HG02763 (cell line): ENCODE measurements at regions not wholly inside any gene's neighbourhood (a gene's known extent, or its start where the extent isn't known, plus 50 kb on each side); places are given as distances from the start of the nearest gene placed in this dataset.
"Not testable (repeated sequence)": the region's sequence is repeated elsewhere in the genome, so short reads cannot be mapped to it uniquely, and the experiment has no call there.

Experiments
- ATAC-seq: cut with Tn5 transposase; IDR thresholded peaks from one replicate; pipeline ENCODE4 v1.9.1; 2021; ENCODE audit warnings: mild to moderate bottlenecking, moderate library complexity; ENCODE audit not compliant: unreplicated experiment

DNA sequence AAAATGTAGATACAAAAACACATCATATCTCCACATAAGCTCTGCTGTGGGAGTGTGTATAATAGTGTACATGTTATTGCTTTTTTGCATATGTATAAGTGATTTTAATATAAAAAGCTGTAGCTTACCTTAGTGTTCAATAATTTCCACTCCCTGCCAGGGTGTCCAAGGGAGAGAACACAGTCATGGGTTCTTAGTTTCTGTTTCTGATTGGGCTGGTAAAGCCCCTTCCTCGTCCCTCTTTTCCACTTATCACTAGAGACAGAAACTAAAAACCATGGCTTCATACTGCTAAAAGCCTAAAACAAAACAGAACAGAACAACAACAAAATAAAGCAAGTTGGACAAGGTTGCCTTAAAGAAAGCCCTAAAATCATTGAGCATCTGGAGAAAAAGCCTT lies 74.4 kb upstream of the S1PR3 start:
- ATAC-seq = no peak

DNA sequence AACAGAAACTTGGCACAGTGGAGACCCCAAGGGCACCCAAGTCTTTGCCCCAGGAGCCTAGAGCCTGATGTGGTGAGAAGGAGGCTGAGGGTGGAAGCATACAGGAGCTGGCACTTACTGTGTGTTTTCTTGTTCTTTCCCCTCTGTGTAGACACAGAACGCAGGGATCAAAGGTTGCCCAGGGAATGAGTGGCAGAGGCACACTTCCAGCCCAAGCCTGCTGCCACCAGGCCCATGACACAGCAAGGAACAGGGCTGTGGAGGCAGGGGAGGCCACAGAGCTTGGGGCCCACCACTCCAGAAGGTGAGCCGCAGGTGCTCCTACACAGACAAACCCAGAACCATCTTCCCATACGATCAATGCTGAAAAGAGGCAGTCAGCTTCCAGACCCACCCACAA lies 73.9 kb upstream of the S1PR3 start:
- no peak for ATAC-seq

DNA sequence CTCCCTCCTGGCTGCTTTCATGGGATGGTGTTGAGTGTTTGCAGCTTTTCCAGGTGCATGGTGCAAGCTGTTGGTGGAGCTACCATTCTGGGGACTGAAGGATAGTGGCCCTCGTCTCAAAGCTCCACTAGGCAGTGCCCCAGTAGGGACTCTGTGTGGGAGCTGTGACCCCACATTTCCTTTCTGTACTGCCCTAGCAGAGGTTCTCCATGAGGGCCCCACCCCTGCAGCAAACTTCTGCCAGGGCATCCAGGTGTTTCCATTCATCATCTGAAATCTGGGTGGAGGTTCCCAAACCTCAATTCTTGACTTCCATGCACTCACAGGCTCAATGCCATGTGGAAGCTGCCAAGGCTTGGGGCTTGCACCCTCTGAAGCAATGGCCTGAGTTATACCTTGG lies 72.7 kb upstream of the S1PR3 start:
- ATAC-seq = not testable (repeated sequence)

DNA sequence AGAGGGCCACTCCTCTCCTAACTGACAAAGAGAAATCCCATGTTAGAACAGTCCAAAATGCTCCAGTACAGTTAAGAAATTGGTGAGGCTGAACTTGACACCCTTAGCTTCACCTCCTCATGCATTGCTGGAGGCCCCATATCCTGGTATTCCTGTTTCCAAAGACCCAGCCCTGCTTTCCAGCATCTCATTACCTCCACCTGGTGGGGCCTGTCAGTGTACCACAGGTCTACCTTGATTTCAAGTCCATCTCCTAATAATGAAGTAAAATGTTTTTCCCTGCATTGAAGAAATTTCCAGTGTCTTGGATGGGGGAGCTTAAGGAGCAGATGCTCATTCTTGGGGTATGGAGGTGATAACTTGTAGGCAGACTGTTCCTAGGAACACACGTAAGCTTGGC lies 70.6 kb upstream of the S1PR3 start:
- ATAC-seq = no peak

DNA sequence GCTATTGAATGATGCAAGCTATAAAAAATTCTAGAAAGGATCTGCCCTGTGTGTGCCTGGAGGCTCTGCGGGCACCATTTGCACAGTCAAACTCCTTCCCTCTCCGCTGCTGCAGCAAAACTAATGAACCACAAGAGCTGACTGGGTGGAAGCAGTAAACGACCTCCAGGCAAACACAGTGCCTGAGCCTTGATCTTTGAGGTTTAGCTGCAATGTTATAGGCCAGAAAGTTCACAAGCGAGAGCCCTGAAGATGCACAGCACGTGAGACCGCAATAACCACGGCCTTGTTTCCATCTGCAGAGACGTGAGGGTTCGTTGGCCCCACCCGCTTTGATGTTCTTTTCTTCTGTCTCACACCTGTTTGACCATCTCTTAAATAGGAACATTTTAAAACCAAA lies 69.2 kb upstream of the S1PR3 start:
- ATAC-seq = no peak

DNA sequence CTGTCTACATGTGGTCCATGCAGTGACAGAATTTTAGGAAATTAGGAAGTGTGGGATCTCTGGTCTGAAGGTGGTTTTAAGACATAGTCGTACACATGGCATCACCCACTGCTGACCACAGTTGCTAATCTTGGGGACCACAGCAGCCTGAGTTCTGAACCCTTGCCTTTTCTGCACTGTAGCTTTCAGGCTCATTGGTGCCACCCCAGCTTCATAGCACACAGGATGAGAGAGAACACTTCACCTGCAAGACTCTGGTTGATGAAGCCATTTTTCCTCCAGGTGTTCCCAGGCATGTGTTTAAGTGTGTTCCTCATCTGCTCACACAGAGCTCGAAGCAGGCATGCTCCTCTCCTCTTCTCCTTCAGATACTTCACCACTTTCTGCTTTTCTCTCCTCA lies 68.2 kb upstream of the S1PR3 start:
- no peak for ATAC-seq

DNA sequence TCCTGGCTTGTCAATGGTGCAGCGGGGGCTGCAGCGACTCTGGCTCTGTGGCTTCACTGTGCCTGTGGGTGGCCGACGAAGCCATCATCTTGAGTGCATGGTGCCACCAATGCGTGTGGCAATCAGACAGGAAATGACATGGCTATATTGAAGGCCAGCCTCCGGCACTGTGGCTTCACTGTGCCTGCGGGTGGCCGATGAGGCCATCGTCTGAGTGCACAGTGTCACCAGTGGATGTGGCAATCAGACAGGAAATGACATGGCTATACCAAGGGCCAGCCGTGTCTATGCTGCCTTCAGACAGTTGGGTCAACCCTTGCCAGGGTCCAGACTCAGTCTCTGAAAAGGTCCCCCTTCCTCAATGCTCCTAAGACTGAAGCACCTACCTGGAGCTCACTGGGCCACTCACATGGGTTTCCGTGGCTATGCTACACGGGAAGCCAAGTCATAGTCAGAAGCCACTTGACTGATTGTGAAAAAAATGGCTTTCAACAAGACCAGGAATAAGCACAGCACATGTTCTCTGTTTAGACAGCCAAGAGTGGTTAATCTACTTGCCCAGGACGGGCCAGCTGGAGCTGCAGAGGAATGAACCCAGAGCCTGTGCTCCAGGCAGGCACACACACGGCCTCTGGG lies 67.5 kb upstream of the S1PR3 start:
- no peak for ATAC-seq

DNA sequence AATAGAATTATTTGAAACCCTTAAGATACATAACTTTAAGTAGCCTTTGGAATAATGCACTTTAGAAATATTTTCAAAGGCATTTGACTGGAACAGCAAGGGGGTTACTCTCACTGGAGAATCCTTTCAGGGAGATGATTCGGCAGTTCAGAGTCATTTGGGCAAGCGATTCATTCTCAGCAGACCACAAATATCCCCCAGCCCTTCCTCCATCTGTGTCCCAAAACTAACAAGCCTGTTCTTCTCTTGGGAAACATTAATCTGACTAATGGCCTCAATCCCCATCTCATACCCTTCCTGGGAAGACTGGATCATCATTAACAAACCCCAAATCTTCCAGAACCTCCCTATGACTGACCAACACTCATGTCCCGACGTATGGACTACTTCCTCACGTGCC lies 65.8 kb upstream of the S1PR3 start:
- no peak for ATAC-seq

DNA sequence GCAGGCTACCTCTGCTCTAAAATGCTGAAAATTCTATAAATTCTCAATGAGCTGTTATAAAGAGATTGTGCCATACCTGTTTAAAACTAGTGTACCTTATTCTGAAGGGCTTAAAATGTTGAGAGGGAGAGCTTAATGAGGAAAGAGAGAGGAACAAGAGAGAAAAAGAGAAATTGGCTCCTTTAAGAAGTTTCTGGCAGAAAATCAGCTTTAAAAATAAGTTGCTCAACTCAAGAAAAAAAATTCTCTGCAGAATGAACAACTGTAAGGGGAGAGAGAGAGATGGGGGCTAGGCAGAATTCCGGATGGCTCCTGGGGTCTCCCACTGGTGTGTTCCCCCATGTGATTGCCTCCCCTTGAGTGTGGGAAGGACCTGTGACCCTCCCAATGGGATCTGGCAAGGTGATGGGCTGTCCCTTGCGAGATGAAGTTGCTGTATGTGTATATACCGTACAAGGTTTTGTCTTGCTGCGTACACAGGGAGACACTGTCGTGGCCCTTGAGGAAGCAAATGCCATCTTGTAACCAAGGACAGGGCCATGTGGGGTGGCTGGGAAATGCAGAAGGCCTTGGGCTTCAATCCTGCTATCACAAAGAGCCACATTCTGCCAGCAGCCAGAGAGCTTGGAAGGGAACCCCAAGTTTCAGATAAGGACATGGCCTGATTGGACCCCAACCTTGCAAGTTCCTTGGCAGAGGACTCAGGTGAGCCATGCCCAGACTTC lies 64.3 kb upstream of the S1PR3 start:
- ATAC-seq = no peak

DNA sequence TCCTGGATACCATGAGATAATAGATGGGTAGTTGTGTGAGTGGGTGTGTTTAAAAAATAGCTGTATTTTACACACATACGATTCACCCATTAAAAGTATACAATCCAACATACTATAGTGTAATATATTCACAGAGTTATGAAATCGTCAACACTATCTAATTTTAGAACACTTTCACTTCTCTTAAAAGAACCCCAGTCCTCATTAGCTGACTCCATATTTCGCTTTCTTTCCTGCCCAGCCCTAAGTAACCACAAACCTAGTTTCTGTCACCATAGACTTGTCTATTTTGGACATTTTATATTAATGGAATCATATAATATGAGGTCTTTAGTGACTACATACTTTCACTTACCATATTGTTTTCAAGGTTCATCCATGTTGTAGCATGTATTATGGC lies 63.8 kb upstream of the S1PR3 start:
- no peak for ATAC-seq

DNA sequence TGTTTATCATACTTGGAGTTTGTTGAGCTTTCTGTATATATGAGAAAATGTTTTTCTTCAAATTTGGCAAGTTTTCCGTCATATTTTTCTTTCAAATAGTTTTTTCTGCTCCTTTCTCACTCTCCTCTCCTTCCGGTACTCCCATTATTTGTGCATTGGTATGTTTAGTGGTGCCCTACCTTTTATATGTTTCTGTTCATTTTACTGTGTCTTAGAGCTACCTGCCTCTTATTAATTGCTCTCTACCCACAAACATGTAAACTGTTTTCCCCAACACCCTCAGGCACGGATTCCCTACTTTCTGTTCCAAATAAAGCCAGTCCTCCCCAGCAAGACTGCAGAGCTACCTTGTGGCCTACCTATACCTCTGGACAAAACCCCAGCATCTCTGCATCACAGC lies 60.6 kb upstream of the S1PR3 start:
- ATAC-seq = no peak

DNA sequence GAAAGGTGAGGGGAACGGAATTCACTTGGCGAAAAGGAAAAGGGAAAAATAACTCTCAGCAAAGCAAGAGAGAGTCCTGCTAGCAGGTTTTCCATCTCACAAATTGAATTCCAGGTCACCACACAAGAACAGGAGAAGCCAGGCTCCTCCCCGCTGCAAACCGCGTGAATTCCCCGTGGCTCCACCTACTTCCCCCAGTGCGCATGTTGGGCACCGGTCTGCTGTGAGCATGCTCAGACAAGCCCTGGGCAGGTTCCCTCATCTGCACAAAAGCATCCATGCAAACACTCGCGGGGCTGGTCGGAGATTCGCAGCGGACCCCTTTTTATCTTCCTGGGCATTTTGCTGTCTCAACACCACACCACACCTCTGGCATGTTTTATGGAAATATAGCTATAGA lies 58.5 kb upstream of the S1PR3 start:
- no peak for ATAC-seq

DNA sequence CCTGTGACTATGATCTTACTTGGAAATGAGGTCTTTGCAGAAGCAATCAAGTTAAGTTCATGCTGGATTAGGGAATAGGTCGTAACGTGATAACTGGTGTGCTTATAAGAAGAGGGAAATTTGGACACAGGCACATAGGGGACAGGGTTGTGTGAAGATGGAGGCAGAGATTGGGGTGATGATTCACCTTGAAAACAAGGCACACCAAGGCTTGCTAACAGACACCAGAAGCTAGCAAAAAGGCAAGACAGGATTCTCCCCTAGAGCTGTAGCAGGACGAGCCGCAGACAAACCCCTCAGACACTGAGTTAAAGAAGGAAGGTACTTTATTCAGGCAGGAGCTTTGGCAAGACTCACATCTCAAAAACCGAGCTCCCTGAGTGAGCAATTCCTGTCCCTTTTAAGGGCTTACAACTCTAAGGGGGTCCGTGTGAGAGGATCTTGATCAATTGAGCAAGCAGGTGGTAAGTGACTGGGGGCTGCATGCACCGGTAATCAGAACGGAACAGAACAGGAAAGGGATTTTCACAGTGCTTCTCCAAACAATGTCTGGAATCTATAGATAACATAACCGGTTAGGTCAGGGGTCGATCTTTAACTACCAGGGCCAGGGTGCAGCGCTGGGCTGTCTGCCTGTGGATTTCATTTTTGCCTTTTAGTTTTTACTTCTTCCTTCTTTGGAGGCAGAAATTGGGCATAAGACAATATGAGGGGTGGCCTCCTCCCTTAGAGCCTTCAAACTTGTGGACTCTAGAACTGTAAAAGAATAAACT lies 57.5 kb upstream of the S1PR3 start:
- ATAC-seq = no peak

DNA sequence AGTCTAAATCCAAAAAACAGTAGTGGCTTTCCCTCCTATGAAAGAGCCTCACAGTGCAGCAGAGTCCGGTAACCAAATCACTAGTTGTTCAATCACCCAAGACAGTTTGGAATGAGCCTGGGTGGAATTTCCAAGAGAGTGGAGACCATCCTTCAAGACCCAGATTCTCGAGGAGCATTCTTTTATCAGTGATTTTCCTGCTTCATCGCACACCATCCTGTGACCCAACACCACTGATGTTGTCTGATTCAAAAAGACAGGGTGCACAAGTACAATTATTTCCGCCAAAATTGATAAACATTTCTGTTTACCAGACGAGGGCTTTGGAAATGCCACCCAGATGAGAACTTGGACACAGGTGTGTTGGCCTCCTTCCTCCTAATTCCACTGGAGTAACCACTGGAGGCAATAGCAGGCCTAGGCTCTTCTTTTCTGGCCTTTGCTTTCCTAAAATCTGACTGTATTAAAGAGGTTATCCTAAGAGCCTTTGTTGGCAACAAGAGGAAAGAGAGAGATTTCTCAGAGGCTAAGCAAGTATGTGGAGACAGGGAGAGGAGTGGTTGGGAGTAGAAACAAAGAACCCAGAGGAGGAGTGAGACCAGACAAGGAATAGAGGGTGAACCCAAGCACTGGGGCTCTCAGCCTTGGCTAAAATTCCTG lies 56.3 kb upstream of the S1PR3 start:
- ATAC-seq = no peak

DNA sequence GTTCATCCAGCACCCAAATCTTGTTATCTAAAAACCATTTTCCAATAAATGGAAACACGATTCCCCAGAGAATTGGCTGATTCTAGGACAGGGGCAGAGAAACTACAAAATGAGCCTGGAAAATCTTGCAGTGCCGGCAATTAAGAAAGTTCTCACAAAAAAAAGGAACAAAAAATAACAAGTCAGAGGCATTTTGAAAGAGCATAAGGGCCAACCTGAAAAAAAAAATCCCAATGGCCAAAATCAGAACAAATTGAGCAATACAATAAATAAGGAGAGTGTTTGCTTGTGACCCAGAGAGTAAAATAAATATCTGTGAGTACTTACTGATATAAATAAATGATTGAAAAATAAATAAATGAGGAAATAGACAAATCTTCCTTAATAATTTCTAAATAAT lies 55.1 kb upstream of the S1PR3 start:
- no peak for ATAC-seq

DNA sequence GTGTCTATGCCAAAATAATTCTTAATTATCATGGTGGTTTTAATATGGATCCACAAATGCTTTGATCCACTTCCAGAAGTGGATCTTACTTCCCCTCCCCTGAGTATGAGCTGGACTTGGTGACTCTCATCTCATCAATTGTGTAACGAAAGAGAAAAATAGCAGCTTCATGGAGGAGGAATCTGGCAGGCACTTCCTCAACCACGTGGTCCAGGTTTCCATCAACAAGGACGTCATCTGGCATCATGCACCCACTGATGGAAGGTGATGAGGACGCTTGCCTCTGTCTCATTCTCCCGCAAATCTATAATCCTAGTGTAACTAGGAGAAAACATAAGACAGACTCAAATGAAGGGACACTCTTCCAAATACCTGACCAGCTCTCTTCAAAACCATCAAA lies 54.6 kb upstream of the S1PR3 start:
- no peak for ATAC-seq

DNA sequence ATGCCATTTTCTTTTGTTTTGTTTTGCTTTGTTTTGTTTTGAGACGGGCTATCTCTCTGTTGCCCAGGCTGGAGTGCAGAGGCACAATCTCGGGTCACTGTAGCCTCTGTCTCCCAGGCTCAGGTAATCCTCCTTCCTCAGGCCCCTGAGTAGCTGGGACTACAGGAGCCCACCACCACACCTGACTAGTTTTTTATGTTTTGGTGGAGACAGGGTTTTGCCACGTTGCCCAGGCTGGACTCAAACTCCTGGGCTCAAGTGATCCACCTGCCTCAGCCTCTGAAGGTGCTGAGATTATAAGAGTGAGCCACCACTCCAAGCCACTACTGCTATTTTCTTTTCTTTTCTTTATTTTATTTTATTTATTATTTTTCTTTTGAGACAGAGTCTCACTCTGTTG lies 54.0 kb upstream of the S1PR3 start:
- no peak for ATAC-seq

DNA sequence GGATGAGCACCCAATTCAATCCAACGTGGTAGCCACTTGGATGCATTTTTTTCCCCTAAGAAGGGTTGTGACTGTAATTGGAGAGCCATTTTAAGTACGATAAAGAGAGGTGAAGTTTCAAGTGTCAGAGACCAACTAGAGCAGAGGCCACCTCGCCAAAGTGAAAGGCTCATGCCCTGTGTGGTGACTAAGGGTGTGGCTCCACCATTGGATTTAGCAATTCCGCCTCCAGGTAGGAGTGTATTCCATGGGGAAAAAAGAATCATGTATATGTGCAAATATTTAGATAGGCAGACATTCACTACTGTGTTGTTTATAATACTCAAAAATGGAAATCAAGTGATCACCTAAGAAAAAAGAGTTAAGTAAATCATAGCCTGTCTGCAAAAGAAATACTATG lies 53.1 kb upstream of the S1PR3 start:
- no peak for ATAC-seq
